ENCODE measurements at regions not wholly inside any gene's neighbourhood (a gene's known extent, or its start where the extent isn't known, plus 50 kb on each side); places are given as distances from the start of the nearest gene placed in this dataset.

- no peak overlapping the region for H3K4me2 ChIP-seq (ENCODE audit: extremely low read depth, insufficient read depth, low read length)
- no peak overlapping the region for H3K9ac ChIP-seq (ENCODE audit: insufficient read depth, low read length)
- no peaks in the 10 kb centered on the region for H3K9me3 ChIP-seq (ENCODE audit: control insufficient read depth, insufficient read depth, low read depth, low read length)
- no peaks in the 10 kb centered on the region for H3K79me2 ChIP-seq (ENCODE audit: control insufficient read depth, insufficient read depth, low read length)
- H3K36me3 ChIP-seq (ENCODE audit: control insufficient read depth, insufficient read depth, low read length): no peaks in the 10 kb centered on the region
- DNase-seq (ENCODE audit: low read depth in 2 of 2): no peak
- H3K4me3 ChIP-seq (replicated peaks in 1 of 4; ENCODE audit: control extremely low read depth in 1 of 4, insufficient read depth in 1 of 4, low read depth in 3 of 4, low read length in 4 of 4): no peak overlapping the region
- no peak overlapping the region for H2AFZ ChIP-seq (ENCODE audit: low read length)
- TF ChIP-seq CTCF (conservative IDR thresholded peaks at IDR 0.05 in 1 of 2, IDR thresholded peaks at IDR 0.05 in 1 of 2; ENCODE audit: low read depth in 1 of 2, low read length in 2 of 2) (no peak), EZH2 (IDR thresholded peaks at IDR 0.05; ENCODE audit: low read length, missing control alignments) (no peak)
- no peak overlapping the region for H3K27ac ChIP-seq (ENCODE audit: insufficient read depth, low read length)
- no peaks in the 10 kb centered on the region for H3K27me3 ChIP-seq (ENCODE audit: control insufficient read depth, insufficient read depth, low read length)
- H3K4me1 ChIP-seq (ENCODE audit: control insufficient read depth, extremely low read depth, insufficient read depth, low read length): no peaks in the 10 kb centered on the region
- H4K20me1 ChIP-seq (ENCODE audit: control insufficient read depth, extremely low read depth, insufficient read depth, low read length): no peaks in the 10 kb centered on the region
Observed at GRCh38 chr2:147441182-147441581, 403.6 kb upstream of the ACVR2A start.

- Histone ChIP-seq H3K9ac (ENCODE audit: insufficient read depth, low read length) (no peak overlapping the region), H3K9me3 (ENCODE audit: control insufficient read depth, insufficient read depth, low read depth, low read length) (no peaks in the 10 kb centered on the region), H3K4me3 (replicated peaks in 1 of 4; ENCODE audit: control extremely low read depth in 1 of 4, insufficient read depth in 1 of 4, low read depth in 3 of 4, low read length in 4 of 4) (no peak overlapping the region), H3K4me2 (ENCODE audit: extremely low read depth, insufficient read depth, low read length) (no peak overlapping the region), H3K79me2 (ENCODE audit: control insufficient read depth, insufficient read depth, low read length) (no peaks in the 10 kb centered on the region), H3K36me3 (ENCODE audit: control insufficient read depth, insufficient read depth, low read length) (no peaks in the 10 kb centered on the region), H3K27ac (ENCODE audit: insufficient read depth, low read length) (no peak overlapping the region), H2AFZ (ENCODE audit: low read length) (no peak overlapping the region), H3K27me3 (ENCODE audit: control insufficient read depth, insufficient read depth, low read length) (no peaks in the 10 kb centered on the region), H3K4me1 (ENCODE audit: control insufficient read depth, extremely low read depth, insufficient read depth, low read length) (no peaks in the 10 kb centered on the region), H4K20me1 (ENCODE audit: control insufficient read depth, extremely low read depth, insufficient read depth, low read length) (no peaks in the 10 kb centered on the region)
- DNase-seq (ENCODE audit: low read depth in 2 of 2): no peak
- TF ChIP-seq CTCF (conservative IDR thresholded peaks at IDR 0.05 in 1 of 2, IDR thresholded peaks at IDR 0.05 in 1 of 2; ENCODE audit: low read depth in 1 of 2, low read length in 2 of 2) (no peak), EZH2 (IDR thresholded peaks at IDR 0.05; ENCODE audit: low read length, missing control alignments) (no peak)
Observed at GRCh38 chr2:147440734-147441133, 404.1 kb upstream of the ACVR2A start.

GRCh38 chr2:147439986-147440385 lies 404.8 kb upstream of the ACVR2A start:
- no peak overlapping the region for H3K9ac ChIP-seq (ENCODE audit: insufficient read depth, low read length)
- no peaks in the 10 kb centered on the region for H3K36me3 ChIP-seq (ENCODE audit: control insufficient read depth, insufficient read depth, low read length)
- H3K4me1 ChIP-seq (ENCODE audit: control insufficient read depth, extremely low read depth, insufficient read depth, low read length): no peaks in the 10 kb centered on the region
- TF ChIP-seq CTCF (conservative IDR thresholded peaks at IDR 0.05 in 1 of 2, IDR thresholded peaks at IDR 0.05 in 1 of 2; ENCODE audit: low read depth in 1 of 2, low read length in 2 of 2): no peak
- no peak for TF ChIP-seq EZH2 (IDR thresholded peaks at IDR 0.05; ENCODE audit: low read length, missing control alignments)
- no peaks in the 10 kb centered on the region for H4K20me1 ChIP-seq (ENCODE audit: control insufficient read depth, extremely low read depth, insufficient read depth, low read length)
- no peak overlapping the region for H3K27ac ChIP-seq (ENCODE audit: insufficient read depth, low read length)
- no peak overlapping the region for H2AFZ ChIP-seq (ENCODE audit: low read length)
- no peak overlapping the region for H3K4me3 ChIP-seq (replicated peaks in 1 of 4; ENCODE audit: control extremely low read depth in 1 of 4, insufficient read depth in 1 of 4, low read depth in 3 of 4, low read length in 4 of 4)
- H3K27me3 ChIP-seq (ENCODE audit: control insufficient read depth, insufficient read depth, low read length): no peaks in the 10 kb centered on the region
- H3K9me3 ChIP-seq (ENCODE audit: control insufficient read depth, insufficient read depth, low read depth, low read length): no peaks in the 10 kb centered on the region
- DNase-seq (ENCODE audit: low read depth in 2 of 2): no peak
- no peak overlapping the region for H3K4me2 ChIP-seq (ENCODE audit: extremely low read depth, insufficient read depth, low read length)
- no peaks in the 10 kb centered on the region for H3K79me2 ChIP-seq (ENCODE audit: control insufficient read depth, insufficient read depth, low read length)

Data from fibroblast of lung (primary cell).